GM23248 (cell line): ENCODE measurements at regions not wholly inside any gene's neighbourhood (a gene's known extent, or its start where the extent isn't known, plus 50 kb on each side); places are given as distances from the start of the nearest gene placed in this dataset.

Experiments
- DNase-seq: peaks from one replicate; pipeline ENCODE4 v3.0.0-alpha.2; 2015
- H2AFZ ChIP-seq: fragments of 200-600 bp; sonication (generic); 2 replicates; pipeline ENCODE4 v1.6.1; 2016; ENCODE audit warnings: antibody characterized with exemption
- H3F3A ChIP-seq: fragments of 200-600 bp; sonication (generic); 2 replicates; pipeline ENCODE4 v1.6.1; 2016; ENCODE audit warnings: mild to moderate bottlenecking, antibody characterized with exemption, mixed run types; ENCODE audit not compliant: insufficient read depth
- H3K27ac ChIP-seq: fragments of 200-600 bp; sonication (generic); 2 replicates; pipeline ENCODE4 v1.5.1; 2016; ENCODE audit warnings: mild to moderate bottlenecking
- H3K27me3 ChIP-seq: fragments of 200-600 bp; sonication (generic); replicated peaks from 2 replicates; pipeline ENCODE4 v1.6.1; 2016; ENCODE audit warnings: mild to moderate bottlenecking; ENCODE audit not compliant: insufficient read depth
- H3K36me3 ChIP-seq: fragments of 200-600 bp; sonication (generic); 2 replicates; pipeline ENCODE4 v1.6.1; 2016; ENCODE audit warnings: low read depth, mild to moderate bottlenecking
- H3K4me1 ChIP-seq: fragments of 200-600 bp; sonication (generic); 2 replicates; pipeline ENCODE4 v1.6.1; 2016; ENCODE audit warnings: mild to moderate bottlenecking; ENCODE audit not compliant: insufficient read depth
- H3K4me2 ChIP-seq: fragments of 200-600 bp; sonication (generic); one replicate; pipeline ENCODE4 v1.6.1; 2016; ENCODE audit warnings: mild to moderate bottlenecking; ENCODE audit not compliant: unreplicated experiment
- H3K4me3 ChIP-seq: fragments of 200-600 bp; sonication (generic); 2 replicates; pipeline ENCODE4 v1.5.1; 2016; ENCODE audit warnings: mild to moderate bottlenecking
- H3K79me2 ChIP-seq: fragments of 200-600 bp; sonication (generic); 2 replicates; pipeline ENCODE4 v1.6.1; 2016; ENCODE audit warnings: mild to moderate bottlenecking; ENCODE audit not compliant: insufficient read depth
- H3K9ac ChIP-seq: fragments of 200-600 bp; sonication (generic); 2 replicates; pipeline ENCODE4 v1.6.1; 2016; ENCODE audit warnings: mild to moderate bottlenecking
- H3K9me2 ChIP-seq: fragments of 200-600 bp; sonication (generic); 2 replicates; pipeline ENCODE4 v1.6.1; 2016; ENCODE audit warnings: mixed run types, mild to moderate bottlenecking, moderate library complexity; ENCODE audit not compliant: insufficient read depth
- H3K9me3 ChIP-seq: fragments of 200-600 bp; sonication (generic); one replicate; pipeline ENCODE4 v1.6.1; 2017; ENCODE audit warnings: low read depth
- H4K20me1 ChIP-seq: fragments of 200-600 bp; sonication (generic); 2 replicates; pipeline ENCODE4 v1.6.0; 2016; ENCODE audit not compliant: insufficient read depth
- EZH2 ChIP-seq: fragments of 200-600 bp; sonication (generic); IDR thresholded peaks from 2 replicates; pipeline ENCODE4 v1.6.1; 2018; ENCODE audit warnings: antibody characterized with exemption, mild to moderate bottlenecking; ENCODE audit not compliant: insufficient read depth, poor library complexity, severe bottlenecking
- EZH2phosphoT487 ChIP-seq: fragments of 200-600 bp; sonication (generic); IDR thresholded peaks from 2 replicates; pipeline ENCODE4 v1.6.1; 2018; ENCODE audit warnings: antibody characterized with exemption, moderate library complexity, mild to moderate bottlenecking, low read depth; ENCODE audit not compliant: insufficient read depth
- WGBS, 2 experiments: methylation state at CpG; one replicate each; pipeline ENCODE4 v1.1.6; 2015 to 2017; ENCODE audit warnings: low lambda C conversion rate in 2 of 2, low coverage in 1 of 2; ENCODE audit errors: missing lambda C conversion rate in 2 of 2; 5-methylcytosine and 5-hydroxymethylcytosine counted together
- in situ Hi-C: fragments of 300-500 bp; cut with MboI; formaldehyde crosslinking; loops from 2 replicates; pipeline ENCODE4 v1.15.0; 2020

DNA sequence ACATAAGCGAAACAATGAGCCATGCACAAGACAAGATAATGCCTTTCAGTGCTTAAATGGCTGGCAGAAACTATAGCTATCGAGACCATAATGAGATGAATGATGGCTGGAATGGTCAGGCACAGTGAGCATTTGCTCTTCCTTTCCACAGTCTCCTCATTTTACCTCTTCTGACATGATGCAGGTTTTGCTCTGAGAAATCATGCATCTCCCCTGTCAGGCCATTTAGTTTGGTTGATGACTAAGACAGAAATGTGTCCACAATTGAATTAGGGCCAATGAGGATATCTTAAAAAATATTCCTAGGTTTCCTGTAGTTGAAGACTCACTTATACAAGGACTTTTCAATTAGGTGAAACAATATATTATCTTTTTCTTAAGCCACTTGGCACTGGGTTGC lies 475.1 kb downstream of the TMEM232 start:
- TF ChIP-seq EZH2 = no peak
- TF ChIP-seq EZH2phosphoT487 = no peak
- Histone ChIP-seq H3K4me1 (no peaks in the 10 kb centered on the region), H3K27ac (no peak overlapping the region), H2AFZ (no peak overlapping the region), H3K9me2 (no peaks in the 10 kb centered on the region), H3K36me3 (no peaks in the 10 kb centered on the region), H3K27me3 (no peaks in the 10 kb centered on the region), H3F3A (no peaks in the 10 kb centered on the region), H3K9me3 (no peaks in the 10 kb centered on the region), H4K20me1 (no peaks in the 10 kb centered on the region), H3K4me3 (no peak overlapping the region), H3K9ac (no peak overlapping the region), H3K4me2 (no peak overlapping the region), H3K79me2 (no peaks in the 10 kb centered on the region)
- DNase-seq = peak; percentile 15
- 52 to 54% methylated on average over 2 of the region's 2 CpGs for WGBS, 2 experiments
- in situ Hi-C loops = no loop called here

DNA sequence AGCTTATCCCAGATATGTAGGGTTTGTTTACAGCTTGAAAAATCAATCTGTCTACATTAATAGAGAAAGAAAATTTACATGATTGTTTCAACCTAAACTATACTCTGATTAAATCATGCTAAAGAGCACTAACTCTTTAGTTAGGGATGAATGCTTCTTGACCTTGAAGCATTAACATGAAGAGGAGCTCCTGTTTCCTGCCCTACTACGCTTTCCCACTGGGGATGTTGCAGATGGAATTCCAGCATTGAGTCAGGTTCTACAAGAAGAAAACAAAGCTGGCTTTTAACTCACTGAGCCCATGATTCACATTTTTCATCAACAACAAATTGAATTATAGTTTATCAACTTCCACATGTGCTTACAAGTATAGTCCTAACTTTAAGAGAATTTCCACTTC lies 471.3 kb downstream of the TMEM232 start:
- in situ Hi-C loops = no loop called here
- no peaks in the 10 kb centered on the region for H3K36me3 ChIP-seq
- H3K79me2 ChIP-seq = no peaks in the 10 kb centered on the region
- no peaks in the 10 kb centered on the region for H3K9me3 ChIP-seq
- TF ChIP-seq EZH2phosphoT487 (no peak), EZH2 (no peak)
- H2AFZ ChIP-seq = no peak overlapping the region
- no peak for DNase-seq
- no peaks in the 10 kb centered on the region for H3F3A ChIP-seq
- no peak overlapping the region for H3K4me2 ChIP-seq
- 53 to 69% methylated on average over 1 of the region's 1 CpG for WGBS, 2 experiments
- peaks cover 4% of the 10 kb centered on the region; the same call in 1 of the 2 replicates for H3K4me1 ChIP-seq
- no peak overlapping the region for H3K4me3 ChIP-seq
- H3K27ac ChIP-seq = no peak overlapping the region
- H3K9ac ChIP-seq = no peak overlapping the region
- H4K20me1 ChIP-seq = no peaks in the 10 kb centered on the region
- no peaks in the 10 kb centered on the region for H3K27me3 ChIP-seq
- no peaks in the 10 kb centered on the region for H3K9me2 ChIP-seq

DNA sequence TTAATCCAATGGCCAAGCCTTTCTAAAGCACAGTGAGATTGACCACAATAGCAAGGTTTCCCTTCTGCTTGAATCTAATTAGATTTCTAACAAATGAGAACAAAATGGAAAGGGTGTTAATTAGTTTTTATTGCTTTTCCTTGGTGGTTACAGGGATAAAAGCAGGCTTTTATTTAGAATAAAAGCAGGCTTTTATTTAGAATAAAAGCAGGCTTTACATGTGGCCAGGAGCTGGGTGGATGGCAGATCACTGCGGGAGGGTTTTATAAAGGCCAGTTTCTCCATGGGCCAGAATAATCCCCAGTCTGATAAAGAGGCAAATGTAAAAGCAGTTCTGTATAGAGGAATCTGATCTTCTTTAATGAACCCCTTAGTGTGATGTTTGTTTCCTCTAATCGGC lies 470.2 kb downstream of the TMEM232 start:
- peaks cover 4% of the 10 kb centered on the region; the same call in 1 of the 2 replicates for H3K4me1 ChIP-seq
- H3K79me2 ChIP-seq = no peaks in the 10 kb centered on the region
- no peak overlapping the region for H3K27ac ChIP-seq
- no peaks in the 10 kb centered on the region for H3K36me3 ChIP-seq
- H2AFZ ChIP-seq = no peak overlapping the region
- no peaks in the 10 kb centered on the region for H4K20me1 ChIP-seq
- TF ChIP-seq EZH2 = no peak
- no peak for TF ChIP-seq EZH2phosphoT487
- H3F3A ChIP-seq = no peaks in the 10 kb centered on the region
- no peaks in the 10 kb centered on the region for H3K9me3 ChIP-seq
- in situ Hi-C loops = no loop called here
- no peak overlapping the region for H3K4me2 ChIP-seq
- H3K4me3 ChIP-seq = no peak overlapping the region
- H3K27me3 ChIP-seq = no peaks in the 10 kb centered on the region
- H3K9ac ChIP-seq = no peak overlapping the region
- H3K9me2 ChIP-seq = no peaks in the 10 kb centered on the region
- no peak for DNase-seq
- 14 to 16% methylated on average over 2 of the region's 2 CpGs for WGBS, 2 experiments

DNA sequence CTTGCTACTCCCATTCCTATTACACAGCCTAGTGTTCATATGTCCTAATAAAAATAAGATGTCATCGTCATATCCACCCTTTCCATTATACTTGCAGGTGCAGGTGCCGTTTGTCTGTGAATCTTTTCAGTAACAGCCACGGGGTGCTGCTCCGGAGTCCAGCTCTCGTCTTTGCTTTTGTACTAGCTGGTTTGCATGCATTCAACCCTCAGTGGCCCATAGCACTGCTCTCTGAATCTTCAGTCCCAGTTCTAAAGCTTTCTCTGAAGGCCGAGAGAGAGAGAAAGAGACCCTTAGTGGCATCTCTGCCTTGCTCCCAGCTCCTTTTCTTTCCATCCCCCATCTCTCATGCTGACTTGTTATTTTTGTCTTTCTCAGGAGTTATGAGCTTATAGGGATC lies 468.5 kb downstream of the TMEM232 start:
- H3K4me1 ChIP-seq = peaks cover 10% of the 10 kb centered on the region; the same call in 1 of the 2 replicates
- H3K27ac ChIP-seq = no peak overlapping the region
- no peaks in the 10 kb centered on the region for H3K79me2 ChIP-seq
- H3K9me3 ChIP-seq = no peaks in the 10 kb centered on the region
- H3K4me2 ChIP-seq = no peak overlapping the region
- no peak overlapping the region for H3K9ac ChIP-seq
- H2AFZ ChIP-seq = no peak overlapping the region
- no peak for DNase-seq
- H3K4me3 ChIP-seq = no peak overlapping the region
- WGBS, 2 experiments = 59 to 63% methylated on average over 6 of the region's 6 CpGs
- H3F3A ChIP-seq = no peaks in the 10 kb centered on the region
- H3K27me3 ChIP-seq = no peaks in the 10 kb centered on the region
- in situ Hi-C loops = no loop called here
- no peaks in the 10 kb centered on the region for H3K9me2 ChIP-seq
- TF ChIP-seq EZH2 (no peak), EZH2phosphoT487 (no peak)
- no peaks in the 10 kb centered on the region for H4K20me1 ChIP-seq
- no peaks in the 10 kb centered on the region for H3K36me3 ChIP-seq
